HG03095 (cell line): ENCODE measurements at regions not wholly inside any gene's neighbourhood (a gene's known extent, or its start where the extent isn't known, plus 50 kb on each side); places are given as distances from the start of the nearest gene placed in this dataset.
"Not testable (repeated sequence)": the region's sequence is repeated elsewhere in the genome, so short reads cannot be mapped to it uniquely, and the experiment has no call there.

Experiments
- ATAC-seq: cut with Tn5 transposase; IDR thresholded peaks from one replicate; pipeline ENCODE4 v1.9.1; 2021; ENCODE audit warnings: moderate library complexity; ENCODE audit not compliant: unreplicated experiment

- no peak for ATAC-seq
Measured at GRCh38 chr12:19896534-19896933, 457.2 kb downstream of the AEBP2 start.

- no peak for ATAC-seq
Measured at GRCh38 chr12:19897900-19898408, 458.7 kb downstream of the AEBP2 start.

GRCh38 chr12:19901841-19902240 lies 462.5 kb downstream of the AEBP2 start:
- no peak for ATAC-seq

GRCh38 chr12:19904819-19905218 lies 463.5 kb upstream of the PDE3A start:
- ATAC-seq: no peak

- no peak for ATAC-seq
Measured at GRCh38 chr12:19908830-19909229, 459.5 kb upstream of the PDE3A start.

GRCh38 chr12:19909418-19909817 lies 458.9 kb upstream of the PDE3A start:
- no peak for ATAC-seq

GRCh38 chr12:19910681-19911080 lies 457.7 kb upstream of the PDE3A start:
- no peak for ATAC-seq

GRCh38 chr12:19912991-19913390 lies 455.3 kb upstream of the PDE3A start:
- ATAC-seq: no peak

GRCh38 chr12:19915392-19916195 lies 452.7 kb upstream of the PDE3A start:
- ATAC-seq: no peak

- ATAC-seq: no peak
Measured at GRCh38 chr12:19916196-19916753, 452.1 kb upstream of the PDE3A start.

- no peak for ATAC-seq
Measured at GRCh38 chr12:19916974-19917373, 451.4 kb upstream of the PDE3A start.

- ATAC-seq: not testable (repeated sequence)
Measured at GRCh38 chr12:19921716-19922115, 446.6 kb upstream of the PDE3A start.

GRCh38 chr12:19922717-19923116 lies 445.6 kb upstream of the PDE3A start:
- ATAC-seq: no peak

- ATAC-seq: no peak
Measured at GRCh38 chr12:19924360-19924759, 444.0 kb upstream of the PDE3A start.

GRCh38 chr12:19925841-19926240 lies 442.5 kb upstream of the PDE3A start:
- no peak for ATAC-seq

GRCh38 chr12:19926266-19926665 lies 442.1 kb upstream of the PDE3A start:
- no peak for ATAC-seq

- ATAC-seq: no peak
Measured at GRCh38 chr12:19927661-19928060, 440.7 kb upstream of the PDE3A start.

GRCh38 chr12:19932413-19932812 lies 435.9 kb upstream of the PDE3A start:
- no peak for ATAC-seq

- no peak for ATAC-seq
Measured at GRCh38 chr12:19933924-19934323, 434.4 kb upstream of the PDE3A start.

GRCh38 chr12:19937161-19937560 lies 431.2 kb upstream of the PDE3A start:
- ATAC-seq: no peak

GRCh38 chr12:19938031-19938430 lies 430.3 kb upstream of the PDE3A start:
- no peak for ATAC-seq

GRCh38 chr12:19938491-19938890 lies 429.8 kb upstream of the PDE3A start:
- ATAC-seq: no peak
